ENCODE measurements at regions not wholly inside any gene's neighbourhood (a gene's known extent, or its start where the extent isn't known, plus 50 kb on each side); places are given as distances from the start of the nearest gene placed in this dataset.

- no peak for TF ChIP-seq CTCF (IDR thresholded peaks at IDR 0.05)
- TF ChIP-seq POLR2A (IDR thresholded peaks at IDR 0.05): no peak
Measured at GRCh38 chr4:177989503-177990201, 547.4 kb upstream of the AGA start.

Measured in vagina (tissue), 2 donors.